ENCODE measurements at regions not wholly inside any gene's neighbourhood (a gene's known extent, or its start where the extent isn't known, plus 50 kb on each side); places are given as distances from the start of the nearest gene placed in this dataset.

DNA sequence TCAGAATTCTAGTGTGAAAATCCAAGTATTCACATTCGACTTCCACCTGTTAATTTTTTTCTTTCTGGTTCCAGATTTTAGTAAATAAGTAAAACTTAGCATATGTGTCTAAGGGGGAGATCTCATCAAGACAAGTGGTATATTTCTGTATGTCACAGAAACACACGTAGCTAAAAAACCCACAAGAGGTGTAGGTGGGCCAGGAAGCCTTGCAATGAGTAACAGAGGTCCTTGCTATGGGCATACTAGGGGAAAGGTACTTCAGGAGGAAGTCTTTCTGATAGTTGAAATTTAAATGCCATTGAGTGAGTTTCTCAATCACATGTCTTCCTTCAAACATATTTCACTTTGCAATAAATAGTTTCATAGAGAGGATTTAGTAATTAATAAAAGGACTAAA, 315.8 kb downstream of the MID1IP1 start:
- TF ChIP-seq, protein P1, sequence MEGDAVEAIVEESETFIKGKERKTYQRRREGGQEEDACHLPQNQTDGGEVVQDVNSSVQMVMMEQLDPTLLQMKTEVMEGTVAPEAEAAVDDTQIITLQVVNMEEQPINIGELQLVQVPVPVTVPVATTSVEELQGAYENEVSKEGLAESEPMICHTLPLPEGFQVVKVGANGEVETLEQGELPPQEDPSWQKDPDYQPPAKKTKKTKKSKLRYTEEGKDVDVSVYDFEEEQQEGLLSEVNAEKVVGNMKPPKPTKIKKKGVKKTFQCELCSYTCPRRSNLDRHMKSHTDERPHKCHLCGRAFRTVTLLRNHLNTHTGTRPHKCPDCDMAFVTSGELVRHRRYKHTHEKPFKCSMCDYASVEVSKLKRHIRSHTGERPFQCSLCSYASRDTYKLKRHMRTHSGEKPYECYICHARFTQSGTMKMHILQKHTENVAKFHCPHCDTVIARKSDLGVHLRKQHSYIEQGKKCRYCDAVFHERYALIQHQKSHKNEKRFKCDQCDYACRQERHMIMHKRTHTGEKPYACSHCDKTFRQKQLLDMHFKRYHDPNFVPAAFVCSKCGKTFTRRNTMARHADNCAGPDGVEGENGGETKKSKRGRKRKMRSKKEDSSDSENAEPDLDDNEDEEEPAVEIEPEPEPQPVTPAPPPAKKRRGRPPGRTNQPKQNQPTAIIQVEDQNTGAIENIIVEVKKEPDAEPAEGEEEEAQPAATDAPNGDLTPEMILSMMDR (IDR thresholded peaks at IDR 0.05) = no peak
- TF ChIP-seq POLR2AphosphoS5 (IDR thresholded peaks at IDR 0.05) = no peak

Measured in transverse colon (tissue), 4 donors.